ENCODE measurements at regions not wholly inside any gene's neighbourhood (a gene's known extent, or its start where the extent isn't known, plus 50 kb on each side); places are given as distances from the start of the nearest gene placed in this dataset.

- H3K27me3 ChIP-seq (ENCODE audit: control insufficient read depth in 1 of 2, insufficient read depth in 2 of 2, low read length in 2 of 2): no peaks in the 10 kb centered on the region
- Mint-ChIP-seq H3K9me3 (peaks cover 7% of the 10 kb centered on the region), H3K36me3 (ENCODE audit: low read depth) (no peaks in the 10 kb centered on the region), H3K4me1 (ENCODE audit: low read depth) (no peaks in the 10 kb centered on the region), H3K4me3 (no peak overlapping the region), H3K27ac (no peak overlapping the region), H3K27me3 (no peaks in the 10 kb centered on the region)
- ATAC-seq (ENCODE audit: poor library complexity) (no peak), DNase-seq (no peak)
- H3K4me1 ChIP-seq (ENCODE audit: insufficient read depth, low read length): no peaks in the 10 kb centered on the region
- ChIA-PET CTCF (no interaction called here), POLR2A (no interaction called here)
- TF ChIP-seq CTCF (IDR thresholded peaks at IDR 0.05): no peak
- intact Hi-C loops (cut with DNase I, micrococcal nuclease): no loop called here
- no peaks in the 10 kb centered on the region for H3K36me3 ChIP-seq (ENCODE audit: insufficient read depth, low read length)
- no peak overlapping the region for H3K27ac ChIP-seq (ENCODE audit: low read depth in 1 of 2, low read length in 2 of 2)
- peaks cover 5 to 9% of the 10 kb centered on the region in 2 experiments for H3K9me3 ChIP-seq (ENCODE audit: control insufficient read depth in 1 of 2, insufficient read depth in 1 of 2, low read length in 2 of 2)
- H3K4me3 ChIP-seq (ENCODE audit: low read length): no peak overlapping the region
Observed at GRCh38 chr2:80858965-80859364, 554.4 kb upstream of the LRRTM1 start.

- CTCF ChIA-PET: no interaction called here
- POLR2A ChIA-PET: no interaction called here
- no peak overlapping the region for H3K4me3 Mint-ChIP-seq
- no peaks in the 10 kb centered on the region for H3K36me3 Mint-ChIP-seq (ENCODE audit: low read depth)
- no peak for ATAC-seq (ENCODE audit: poor library complexity)
- H3K27ac Mint-ChIP-seq: no peak overlapping the region
- peaks cover 10% of the 10 kb centered on the region for H3K9me3 Mint-ChIP-seq
- Histone ChIP-seq H3K27ac (ENCODE audit: low read depth in 1 of 2, low read length in 2 of 2) (no peak overlapping the region), H3K9me3 (ENCODE audit: control insufficient read depth in 1 of 2, insufficient read depth in 1 of 2, low read length in 2 of 2) (peaks cover 0 to 3% of the 10 kb centered on the region in 2 experiments), H3K36me3 (ENCODE audit: insufficient read depth, low read length) (no peaks in the 10 kb centered on the region), H3K4me3 (ENCODE audit: low read length) (no peak overlapping the region), H3K27me3 (ENCODE audit: control insufficient read depth in 1 of 2, insufficient read depth in 2 of 2, low read length in 2 of 2) (no peaks in the 10 kb centered on the region), H3K4me1 (ENCODE audit: insufficient read depth, low read length) (no peaks in the 10 kb centered on the region)
- TF ChIP-seq CTCF (IDR thresholded peaks at IDR 0.05): no peak
- H3K4me1 Mint-ChIP-seq (ENCODE audit: low read depth): no peaks in the 10 kb centered on the region
- H3K27me3 Mint-ChIP-seq: no peaks in the 10 kb centered on the region
- intact Hi-C loops (cut with DNase I, micrococcal nuclease): no loop called here
- DNase-seq: no peak
Observed at GRCh38 chr2:80856227-80856626, 551.7 kb upstream of the LRRTM1 start.

- no peak overlapping the region for H3K4me3 Mint-ChIP-seq
- DNase-seq: no peak
- peaks cover 0 to 3% of the 10 kb centered on the region in 2 experiments for H3K9me3 ChIP-seq (ENCODE audit: control insufficient read depth in 1 of 2, insufficient read depth in 1 of 2, low read length in 2 of 2)
- intact Hi-C loops (cut with DNase I, micrococcal nuclease): no loop called here
- POLR2A ChIA-PET: no interaction called here
- CTCF ChIA-PET: no interaction called here
- no peak overlapping the region for H3K27ac ChIP-seq (ENCODE audit: low read depth in 1 of 2, low read length in 2 of 2)
- H3K4me1 Mint-ChIP-seq (ENCODE audit: low read depth): no peaks in the 10 kb centered on the region
- no peak for TF ChIP-seq CTCF (IDR thresholded peaks at IDR 0.05)
- H3K36me3 ChIP-seq (ENCODE audit: insufficient read depth, low read length): no peaks in the 10 kb centered on the region
- no peak overlapping the region for H3K27ac Mint-ChIP-seq
- no peaks in the 10 kb centered on the region for H3K36me3 Mint-ChIP-seq (ENCODE audit: low read depth)
- no peak for ATAC-seq (ENCODE audit: poor library complexity)
- no peaks in the 10 kb centered on the region for H3K4me1 ChIP-seq (ENCODE audit: insufficient read depth, low read length)
- H3K27me3 ChIP-seq (ENCODE audit: control insufficient read depth in 1 of 2, insufficient read depth in 2 of 2, low read length in 2 of 2): no peaks in the 10 kb centered on the region
- peaks cover 14% of the 10 kb centered on the region for H3K9me3 Mint-ChIP-seq
- no peak overlapping the region for H3K4me3 ChIP-seq (ENCODE audit: low read length)
- H3K27me3 Mint-ChIP-seq: no peaks in the 10 kb centered on the region
Observed at GRCh38 chr2:80854831-80855230, 550.3 kb upstream of the LRRTM1 start.
